ENCODE measurements at regions not wholly inside any gene's neighbourhood (a gene's known extent, or its start where the extent isn't known, plus 50 kb on each side); places are given as distances from the start of the nearest gene placed in this dataset.

DNA sequence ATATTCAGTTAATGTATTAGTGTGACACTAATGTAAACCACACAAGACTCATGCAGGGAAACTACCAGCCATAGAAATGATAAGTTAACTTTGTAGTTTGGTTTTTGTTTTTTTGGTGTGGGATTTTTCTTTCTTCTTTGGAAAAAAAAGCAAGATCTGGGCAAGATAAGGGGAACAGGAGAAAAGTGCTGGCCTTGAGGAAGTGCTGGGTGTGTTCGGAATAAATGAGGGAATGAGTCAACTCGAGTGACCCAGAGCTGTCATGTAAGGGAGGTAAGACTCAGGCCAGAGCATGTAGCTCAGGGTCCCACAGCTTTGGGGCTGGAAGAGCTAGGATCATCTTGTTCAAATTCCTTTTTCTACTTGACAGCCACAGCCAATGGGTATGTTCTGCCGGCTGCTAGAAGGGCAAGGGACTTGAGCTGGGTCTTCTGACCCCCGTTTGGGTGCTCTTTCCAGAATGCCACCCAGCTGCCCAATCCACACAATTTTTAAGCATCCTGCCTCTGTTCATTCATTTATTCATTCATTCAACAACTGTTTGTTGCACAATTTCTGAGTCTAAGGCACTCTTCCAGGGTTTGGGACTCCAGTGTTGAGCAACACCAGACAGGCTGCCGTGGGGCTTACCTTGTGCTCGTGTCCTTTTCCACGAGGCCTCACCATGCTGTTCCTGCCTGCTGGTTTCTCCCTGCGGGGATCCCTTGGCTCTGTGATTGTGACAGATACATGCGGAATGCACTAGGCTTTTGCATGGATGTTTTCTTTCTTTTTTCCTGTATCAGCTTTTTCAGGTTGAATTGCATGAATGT is 54.5 kb downstream of the CLDN34 start:
- Histone ChIP-seq H3K36me3 (ENCODE audit: control insufficient read depth in 1 of 2, insufficient read depth in 2 of 2, low read length in 2 of 2) (no peaks in the 10 kb centered on the region), H3K4me3 (ENCODE audit: low read depth in 1 of 2, low read length in 2 of 2) (no peak overlapping the region), H3K4me1 (ENCODE audit: control insufficient read depth in 1 of 2, insufficient read depth in 2 of 2, low read length in 2 of 2) (no peaks in the 10 kb centered on the region), H3K27me3 (ENCODE audit: control insufficient read depth in 1 of 2, insufficient read depth in 2 of 2, low read length in 2 of 2) (no peaks in the 10 kb centered on the region), H3K9ac (ENCODE audit: low read depth in 1 of 2, low read length in 2 of 2) (no peak overlapping the region), H3K27ac (ENCODE audit: low read depth, low read length) (no peak overlapping the region), H3K9me3 (ENCODE audit: control insufficient read depth in 1 of 2, low read length in 2 of 2) (no peaks in the 10 kb centered on the region)

DNA sequence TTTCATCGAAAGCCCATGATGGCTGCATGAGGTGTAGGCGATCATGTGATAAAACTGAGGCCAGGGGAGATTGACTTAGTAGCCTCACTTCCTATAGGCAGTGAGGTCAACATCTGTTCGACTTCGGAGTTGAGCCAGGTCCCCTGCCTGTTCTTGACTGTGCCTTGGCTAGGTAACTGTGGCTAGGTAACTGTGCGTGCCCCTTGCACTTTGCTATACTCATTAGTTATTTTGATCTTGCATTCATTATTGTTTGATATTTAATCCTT is 55.0 kb downstream of the CLDN34 start:
- Histone ChIP-seq H3K27ac (ENCODE audit: low read depth, low read length) (no peak overlapping the region), H3K9ac (ENCODE audit: low read depth in 1 of 2, low read length in 2 of 2) (no peak overlapping the region)

DNA sequence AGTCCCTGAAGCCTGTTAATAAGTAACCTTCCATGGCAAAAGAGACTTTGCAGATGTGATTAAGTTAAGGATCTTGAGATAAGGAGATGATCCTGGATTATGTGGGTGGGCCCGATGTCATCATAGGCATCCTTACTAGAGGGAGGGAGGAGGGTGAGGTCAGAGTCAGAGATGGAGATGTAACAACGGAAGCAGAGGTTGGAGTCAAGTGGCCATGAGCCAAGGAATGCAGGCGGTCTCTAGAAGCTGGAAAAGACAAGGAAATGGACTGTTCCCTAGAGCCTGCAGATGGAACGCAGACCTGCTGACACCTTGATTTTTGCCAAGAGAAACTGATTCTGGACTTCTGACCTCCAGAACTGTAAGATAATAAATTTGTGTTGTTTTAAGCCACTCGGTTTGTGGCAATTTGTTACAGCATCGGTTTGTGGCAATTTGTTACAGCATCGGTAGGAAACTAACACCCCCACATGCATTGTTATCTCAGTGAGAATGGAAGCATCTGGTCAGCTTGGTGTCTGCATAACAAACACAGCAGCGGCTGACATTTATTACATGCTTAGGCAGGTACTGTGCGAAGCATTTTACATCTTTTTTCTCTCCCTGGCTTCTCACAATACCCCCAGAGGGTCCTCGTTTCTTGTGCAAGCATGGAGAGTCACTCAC is 55.6 kb downstream of the CLDN34 start:
- Histone ChIP-seq H3K9me3 (ENCODE audit: control insufficient read depth in 1 of 2, low read length in 2 of 2) (no peaks in the 10 kb centered on the region), H3K27me3 (ENCODE audit: control insufficient read depth in 1 of 2, insufficient read depth in 2 of 2, low read length in 2 of 2) (no peaks in the 10 kb centered on the region), H3K27ac (ENCODE audit: low read depth, low read length) (no peak overlapping the region), H3K9ac (ENCODE audit: low read depth in 1 of 2, low read length in 2 of 2) (no peak overlapping the region), H3K36me3 (ENCODE audit: control insufficient read depth in 1 of 2, insufficient read depth in 2 of 2, low read length in 2 of 2) (no peaks in the 10 kb centered on the region), H3K4me3 (ENCODE audit: low read depth in 1 of 2, low read length in 2 of 2) (no peak overlapping the region), H3K4me1 (ENCODE audit: control insufficient read depth in 1 of 2, insufficient read depth in 2 of 2, low read length in 2 of 2) (no peaks in the 10 kb centered on the region)

More for the DNA sequence above, 55.0 kb downstream of the CLDN34 start:
- Histone ChIP-seq H3K36me3 (ENCODE audit: control insufficient read depth in 1 of 2, insufficient read depth in 2 of 2, low read length in 2 of 2) (no peaks in the 10 kb centered on the region), H3K27me3 (ENCODE audit: control insufficient read depth in 1 of 2, insufficient read depth in 2 of 2, low read length in 2 of 2) (no peaks in the 10 kb centered on the region), H3K4me1 (ENCODE audit: control insufficient read depth in 1 of 2, insufficient read depth in 2 of 2, low read length in 2 of 2) (no peaks in the 10 kb centered on the region), H3K9me3 (ENCODE audit: control insufficient read depth in 1 of 2, low read length in 2 of 2) (no peaks in the 10 kb centered on the region), H3K4me3 (ENCODE audit: low read depth in 1 of 2, low read length in 2 of 2) (no peak overlapping the region)

DNA sequence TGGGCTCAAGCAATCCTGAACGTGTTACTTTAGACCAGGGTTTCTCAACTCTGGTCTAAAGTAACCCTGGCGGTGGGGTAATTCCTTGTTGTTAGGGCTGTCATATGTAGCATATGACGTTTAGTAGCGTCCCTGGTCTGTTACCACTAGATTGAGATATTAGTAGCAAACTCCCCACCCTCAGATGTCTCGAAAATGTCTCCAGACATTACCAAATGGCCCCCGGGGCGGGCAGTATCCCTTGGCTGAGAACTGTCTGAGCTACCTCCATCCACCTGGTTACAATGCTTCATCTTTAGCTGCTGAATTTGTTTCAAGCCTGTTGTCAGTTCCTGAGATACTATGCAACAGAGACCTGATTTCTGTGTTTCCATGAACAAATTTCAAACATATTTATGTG is 56.7 kb downstream of the CLDN34 start:
- no peaks in the 10 kb centered on the region for H3K27me3 ChIP-seq (ENCODE audit: control insufficient read depth in 1 of 2, insufficient read depth in 2 of 2, low read length in 2 of 2)
- no peak overlapping the region for H3K9ac ChIP-seq (ENCODE audit: low read depth in 1 of 2, low read length in 2 of 2)
- no peaks in the 10 kb centered on the region for H3K9me3 ChIP-seq (ENCODE audit: control insufficient read depth in 1 of 2, low read length in 2 of 2)
- no peaks in the 10 kb centered on the region for H3K4me1 ChIP-seq (ENCODE audit: control insufficient read depth in 1 of 2, insufficient read depth in 2 of 2, low read length in 2 of 2)
- H3K36me3 ChIP-seq (ENCODE audit: control insufficient read depth in 1 of 2, insufficient read depth in 2 of 2, low read length in 2 of 2), result no peaks in the 10 kb centered on the region
- no peak overlapping the region for H3K27ac ChIP-seq (ENCODE audit: low read depth, low read length)
- H3K4me3 ChIP-seq (ENCODE audit: low read depth in 1 of 2, low read length in 2 of 2), result no peak overlapping the region

DNA sequence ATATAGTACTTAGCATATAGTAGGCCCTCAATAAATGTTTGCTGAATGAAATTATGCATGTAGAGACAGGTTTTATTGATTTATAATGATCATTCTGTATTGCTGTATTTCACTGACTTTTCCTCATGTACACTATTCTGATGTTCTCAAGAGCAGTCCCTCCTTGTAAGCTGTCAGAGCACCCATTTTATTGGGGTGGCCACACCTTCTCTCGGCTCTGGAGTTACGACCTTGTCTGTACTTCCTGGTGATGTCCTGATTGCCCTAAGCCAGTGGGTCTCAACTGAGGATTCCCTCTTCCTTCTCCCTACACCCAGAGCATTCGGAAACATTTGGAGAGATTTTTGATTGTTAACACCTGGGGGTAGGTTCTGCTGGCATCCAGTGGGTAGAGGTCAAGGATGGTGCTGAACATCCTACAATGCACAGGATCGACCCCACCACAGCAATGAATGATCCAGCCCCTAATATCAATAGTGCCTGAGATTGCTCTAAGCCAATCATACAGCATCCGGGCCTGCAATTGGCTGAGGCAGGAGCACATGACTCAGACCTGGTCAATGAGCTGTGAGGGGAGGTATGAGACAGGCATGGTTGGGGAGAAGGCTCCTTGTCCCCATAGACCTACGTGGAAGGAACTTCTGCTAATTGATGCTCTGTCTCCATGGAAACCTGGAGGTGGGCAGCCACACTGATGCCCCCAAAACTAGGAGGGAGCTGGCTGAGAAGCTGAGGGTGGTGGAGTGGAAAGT is 58.8 kb downstream of the CLDN34 start:
- H3K27ac ChIP-seq (ENCODE audit: low read depth, low read length), result no peak overlapping the region
- no peak overlapping the region for H3K4me3 ChIP-seq (ENCODE audit: low read depth in 1 of 2, low read length in 2 of 2)
- no peak overlapping the region for H3K9ac ChIP-seq (ENCODE audit: low read depth in 1 of 2, low read length in 2 of 2)
- H3K9me3 ChIP-seq (ENCODE audit: control insufficient read depth in 1 of 2, low read length in 2 of 2), result no peaks in the 10 kb centered on the region
- no peaks in the 10 kb centered on the region for H3K27me3 ChIP-seq (ENCODE audit: control insufficient read depth in 1 of 2, insufficient read depth in 2 of 2, low read length in 2 of 2)
- H3K4me1 ChIP-seq (ENCODE audit: control insufficient read depth in 1 of 2, insufficient read depth in 2 of 2, low read length in 2 of 2), result no peaks in the 10 kb centered on the region
- no peaks in the 10 kb centered on the region for H3K36me3 ChIP-seq (ENCODE audit: control insufficient read depth in 1 of 2, insufficient read depth in 2 of 2, low read length in 2 of 2)

DNA sequence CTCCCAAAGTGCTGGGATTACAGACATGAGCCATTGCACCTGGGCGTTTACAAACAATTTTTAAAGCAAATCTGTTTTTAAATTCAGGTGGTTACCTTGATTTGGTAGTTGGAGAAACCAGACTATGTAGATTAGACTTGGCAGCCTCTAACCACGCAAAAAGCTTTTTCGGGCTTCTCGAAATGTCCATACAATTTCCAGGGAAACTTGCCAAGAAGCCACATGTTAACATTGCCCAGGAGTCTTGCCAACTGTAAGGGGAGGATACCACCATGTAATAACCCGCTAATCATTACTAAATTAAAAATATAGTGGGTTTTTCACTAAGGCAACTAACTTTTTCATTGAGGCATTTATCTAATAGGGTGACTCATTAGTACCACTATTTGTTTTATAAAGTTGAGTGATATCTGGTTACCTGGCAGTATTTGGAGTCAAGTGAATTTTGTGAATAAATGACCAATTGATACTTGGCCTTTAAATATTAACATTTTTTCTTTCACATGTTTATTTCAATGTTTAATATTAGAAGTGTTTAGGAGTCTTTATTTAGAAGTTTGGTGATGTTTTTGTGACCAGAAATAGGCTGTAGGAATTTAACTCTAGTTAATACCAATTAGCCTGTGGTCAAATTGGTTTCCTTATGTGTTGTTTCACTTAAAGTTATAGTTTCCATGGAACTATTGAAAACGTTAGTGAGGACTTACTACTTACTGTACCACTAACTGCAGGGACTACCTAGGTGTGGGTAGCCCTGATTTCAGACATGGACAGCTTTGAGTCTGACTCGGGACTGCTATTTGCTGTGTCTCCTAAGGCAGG is 61.3 kb downstream of the CLDN34 start:
- Histone ChIP-seq H3K27ac (ENCODE audit: low read depth, low read length) (no peak overlapping the region), H3K9ac (ENCODE audit: low read depth in 1 of 2, low read length in 2 of 2) (no peak overlapping the region), H3K9me3 (ENCODE audit: control insufficient read depth in 1 of 2, low read length in 2 of 2) (no peaks in the 10 kb centered on the region), H3K4me1 (ENCODE audit: control insufficient read depth in 1 of 2, insufficient read depth in 2 of 2, low read length in 2 of 2) (no peaks in the 10 kb centered on the region), H3K4me3 (ENCODE audit: low read depth in 1 of 2, low read length in 2 of 2) (no peak overlapping the region), H3K36me3 (ENCODE audit: control insufficient read depth in 1 of 2, insufficient read depth in 2 of 2, low read length in 2 of 2) (no peaks in the 10 kb centered on the region), H3K27me3 (ENCODE audit: control insufficient read depth in 1 of 2, insufficient read depth in 2 of 2, low read length in 2 of 2) (no peaks in the 10 kb centered on the region)

DNA sequence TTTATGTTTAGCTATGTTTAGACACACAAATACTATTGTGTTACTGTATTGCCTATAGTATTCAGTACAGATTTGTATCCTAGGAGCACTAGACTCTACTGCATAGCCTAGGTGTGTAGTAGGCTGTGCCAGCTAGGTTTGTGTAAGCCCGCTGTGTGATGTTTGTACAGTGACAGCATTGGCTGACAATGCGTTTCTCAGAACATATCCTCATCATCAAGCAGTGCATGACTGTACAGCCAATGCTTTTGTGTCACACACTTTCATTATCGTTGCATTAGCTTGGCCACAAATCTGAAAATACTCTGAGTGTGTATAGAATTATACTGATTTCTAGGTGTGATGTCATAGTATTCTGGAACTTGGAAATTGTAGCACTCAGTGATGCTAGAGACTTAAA is 63.4 kb downstream of the CLDN34 start:
- no peaks in the 10 kb centered on the region for H3K27me3 ChIP-seq (ENCODE audit: control insufficient read depth in 1 of 2, insufficient read depth in 2 of 2, low read length in 2 of 2)
- no peak overlapping the region for H3K27ac ChIP-seq (ENCODE audit: low read depth, low read length)
- no peak overlapping the region for H3K4me3 ChIP-seq (ENCODE audit: low read depth in 1 of 2, low read length in 2 of 2)
- H3K9me3 ChIP-seq (ENCODE audit: control insufficient read depth in 1 of 2, low read length in 2 of 2), result no peaks in the 10 kb centered on the region
- no peak overlapping the region for H3K9ac ChIP-seq (ENCODE audit: low read depth in 1 of 2, low read length in 2 of 2)
- H3K36me3 ChIP-seq (ENCODE audit: control insufficient read depth in 1 of 2, insufficient read depth in 2 of 2, low read length in 2 of 2), result no peaks in the 10 kb centered on the region
- H3K4me1 ChIP-seq (ENCODE audit: control insufficient read depth in 1 of 2, insufficient read depth in 2 of 2, low read length in 2 of 2), result no peaks in the 10 kb centered on the region

DNA sequence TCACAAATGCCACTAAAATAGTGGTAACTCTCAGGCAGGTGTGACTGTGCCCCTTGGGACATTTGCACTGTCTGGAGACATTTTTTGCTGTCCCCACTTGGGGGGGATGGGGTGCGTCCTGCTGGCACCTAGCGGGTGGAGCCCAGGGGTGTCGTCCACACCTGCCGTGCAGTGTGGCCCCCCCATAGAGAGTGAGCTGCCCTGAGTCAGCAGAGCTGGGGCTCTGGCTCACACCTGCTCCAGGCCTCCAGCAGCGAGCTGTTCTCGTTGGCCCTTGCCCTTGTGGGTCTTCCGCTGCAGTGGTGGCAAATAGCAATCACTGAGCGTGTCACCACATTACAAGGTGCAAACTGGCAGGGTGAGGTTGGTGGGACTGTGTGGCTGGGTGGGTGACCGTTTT is 64.6 kb downstream of the CLDN34 start:
- Histone ChIP-seq H3K9ac (ENCODE audit: low read depth in 1 of 2, low read length in 2 of 2) (no peak overlapping the region), H3K4me1 (ENCODE audit: control insufficient read depth in 1 of 2, insufficient read depth in 2 of 2, low read length in 2 of 2) (no peaks in the 10 kb centered on the region), H3K4me3 (ENCODE audit: low read depth in 1 of 2, low read length in 2 of 2) (no peak overlapping the region), H3K9me3 (ENCODE audit: control insufficient read depth in 1 of 2, low read length in 2 of 2) (no peaks in the 10 kb centered on the region), H3K36me3 (ENCODE audit: control insufficient read depth in 1 of 2, insufficient read depth in 2 of 2, low read length in 2 of 2) (no peaks in the 10 kb centered on the region), H3K27me3 (ENCODE audit: control insufficient read depth in 1 of 2, insufficient read depth in 2 of 2, low read length in 2 of 2) (no peaks in the 10 kb centered on the region), H3K27ac (ENCODE audit: low read depth, low read length) (no peak overlapping the region)

DNA sequence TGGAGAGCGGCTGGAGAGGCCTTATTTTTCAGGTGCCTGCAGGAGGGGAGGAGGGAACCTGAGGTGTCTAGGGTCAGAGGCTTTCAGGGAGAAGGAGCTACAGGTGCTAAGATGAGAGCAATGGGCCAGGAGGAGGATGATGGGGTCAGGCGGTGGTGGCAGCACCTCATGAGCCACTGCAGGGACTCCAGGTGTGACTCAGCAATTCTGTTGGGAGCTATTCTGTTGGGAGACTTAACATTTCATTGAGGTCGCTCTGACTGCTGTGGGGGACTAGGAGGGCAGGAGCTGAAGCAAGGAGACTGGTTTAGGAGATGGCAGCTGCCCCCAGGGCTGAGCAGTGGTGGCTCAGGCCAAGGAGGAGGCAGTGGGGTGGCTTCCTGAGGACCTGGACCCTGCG is 65.0 kb downstream of the CLDN34 start:
- Histone ChIP-seq H3K27ac (ENCODE audit: low read depth, low read length) (no peak overlapping the region), H3K36me3 (ENCODE audit: control insufficient read depth in 1 of 2, insufficient read depth in 2 of 2, low read length in 2 of 2) (no peaks in the 10 kb centered on the region), H3K4me1 (ENCODE audit: control insufficient read depth in 1 of 2, insufficient read depth in 2 of 2, low read length in 2 of 2) (no peaks in the 10 kb centered on the region), H3K9ac (ENCODE audit: low read depth in 1 of 2, low read length in 2 of 2) (no peak overlapping the region), H3K9me3 (ENCODE audit: control insufficient read depth in 1 of 2, low read length in 2 of 2) (no peaks in the 10 kb centered on the region), H3K4me3 (ENCODE audit: low read depth in 1 of 2, low read length in 2 of 2) (no peak overlapping the region), H3K27me3 (ENCODE audit: control insufficient read depth in 1 of 2, insufficient read depth in 2 of 2, low read length in 2 of 2) (no peaks in the 10 kb centered on the region)
